Chondrocyte (in vitro differentiated cells): ENCODE measurements at regions not wholly inside any gene's neighbourhood (a gene's known extent, or its start where the extent isn't known, plus 50 kb on each side); places are given as distances from the start of the nearest gene placed in this dataset.

Experiments used
- DNase-seq: peaks from one replicate; pipeline ENCODE4 v3.0.0; 2021; ENCODE audit warnings: mixed read lengths, low spot score
- H3K27ac Mint-ChIP-seq: one replicate; pipeline ENCODE4 v1.8.0; 2021; ENCODE audit warnings: mild to moderate bottlenecking, moderate library complexity, mixed read lengths; ENCODE audit not compliant: unreplicated experiment
- H3K27me3 Mint-ChIP-seq: 2 replicates; pipeline ENCODE4 v1.8.0; 2021; ENCODE audit warnings: low read depth, mixed read lengths
- H3K36me3 Mint-ChIP-seq: 2 replicates; pipeline ENCODE4 v1.8.0; 2021; ENCODE audit warnings: low read depth, mixed read lengths
- H3K4me1 Mint-ChIP-seq: 2 replicates; pipeline ENCODE4 v1.8.0; 2021; ENCODE audit warnings: low read depth, mild to moderate bottlenecking, mixed read lengths
- H3K4me3 Mint-ChIP-seq: one replicate; pipeline ENCODE4 v1.8.0; 2021; ENCODE audit warnings: mild to moderate bottlenecking, moderate library complexity, mixed read lengths; ENCODE audit not compliant: unreplicated experiment
- H3K9me3 Mint-ChIP-seq: 2 replicates; pipeline ENCODE4 v1.8.0; 2021; ENCODE audit warnings: low read depth, mixed read lengths
- TF ChIP-seq, protein P1 (sequence below): fragments of 200-600 bp; sonication (generic); IDR thresholded peaks from 2 replicates; pipeline ENCODE4 v1.5.0; 2021; ENCODE audit warnings: antibody characterized with exemption, mild to moderate bottlenecking, moderate library complexity

DNA sequence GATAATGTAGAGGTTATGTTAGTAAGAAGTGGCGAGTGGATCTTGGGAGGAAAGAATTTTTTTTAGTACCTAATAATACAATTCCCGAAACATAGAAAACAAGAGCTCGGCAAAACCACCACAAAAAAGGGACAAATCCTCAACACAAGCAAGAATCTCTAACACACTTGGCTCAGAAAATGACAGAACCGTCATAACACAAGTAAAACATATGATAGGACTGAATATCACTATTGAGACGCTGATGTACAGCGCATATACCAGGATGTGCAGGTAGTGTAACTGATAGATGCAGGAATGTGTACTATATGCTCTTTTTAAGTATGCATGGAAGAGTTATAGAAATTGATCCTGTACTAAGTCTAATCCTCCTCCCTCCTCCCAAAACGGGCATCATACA is 564.5 kb downstream of the BCL11B start:
- H3K4me3 Mint-ChIP-seq: no peak overlapping the region
- no peak for DNase-seq
- H3K4me1 Mint-ChIP-seq: no peaks in the 10 kb centered on the region
- H3K27me3 Mint-ChIP-seq: peaks cover 28% of the 10 kb centered on the region
- H3K27ac Mint-ChIP-seq: no peak overlapping the region
- TF ChIP-seq, protein P1, sequence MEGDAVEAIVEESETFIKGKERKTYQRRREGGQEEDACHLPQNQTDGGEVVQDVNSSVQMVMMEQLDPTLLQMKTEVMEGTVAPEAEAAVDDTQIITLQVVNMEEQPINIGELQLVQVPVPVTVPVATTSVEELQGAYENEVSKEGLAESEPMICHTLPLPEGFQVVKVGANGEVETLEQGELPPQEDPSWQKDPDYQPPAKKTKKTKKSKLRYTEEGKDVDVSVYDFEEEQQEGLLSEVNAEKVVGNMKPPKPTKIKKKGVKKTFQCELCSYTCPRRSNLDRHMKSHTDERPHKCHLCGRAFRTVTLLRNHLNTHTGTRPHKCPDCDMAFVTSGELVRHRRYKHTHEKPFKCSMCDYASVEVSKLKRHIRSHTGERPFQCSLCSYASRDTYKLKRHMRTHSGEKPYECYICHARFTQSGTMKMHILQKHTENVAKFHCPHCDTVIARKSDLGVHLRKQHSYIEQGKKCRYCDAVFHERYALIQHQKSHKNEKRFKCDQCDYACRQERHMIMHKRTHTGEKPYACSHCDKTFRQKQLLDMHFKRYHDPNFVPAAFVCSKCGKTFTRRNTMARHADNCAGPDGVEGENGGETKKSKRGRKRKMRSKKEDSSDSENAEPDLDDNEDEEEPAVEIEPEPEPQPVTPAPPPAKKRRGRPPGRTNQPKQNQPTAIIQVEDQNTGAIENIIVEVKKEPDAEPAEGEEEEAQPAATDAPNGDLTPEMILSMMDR: no peak
- H3K36me3 Mint-ChIP-seq: no peaks in the 10 kb centered on the region
- H3K9me3 Mint-ChIP-seq: no peaks in the 10 kb centered on the region

DNA sequence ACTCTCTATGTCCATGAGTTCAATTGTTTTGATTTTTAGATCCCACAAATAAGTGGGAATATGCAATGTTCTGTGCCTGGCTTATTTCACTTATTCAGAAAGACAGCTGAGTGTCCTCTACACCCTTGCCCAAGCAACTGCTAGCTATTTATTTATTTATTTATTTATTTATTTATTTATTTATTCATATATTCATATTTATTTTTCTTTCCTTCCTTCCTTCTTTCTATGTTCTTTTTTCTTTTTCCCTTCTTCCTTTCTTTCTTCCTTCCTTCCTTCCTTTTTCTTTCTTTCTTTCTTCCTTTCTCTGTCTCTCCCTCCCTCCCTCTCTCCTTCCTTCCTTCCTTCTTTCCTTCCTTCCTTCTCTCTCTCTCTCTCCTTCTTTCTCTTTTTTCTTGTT is 563.4 kb downstream of the BCL11B start:
- no peak for DNase-seq
- Mint-ChIP-seq H3K36me3 (no peaks in the 10 kb centered on the region), H3K4me3 (no peak overlapping the region), H3K9me3 (no peaks in the 10 kb centered on the region), H3K4me1 (no peaks in the 10 kb centered on the region), H3K27me3 (peaks cover 26% of the 10 kb centered on the region), H3K27ac (no peak overlapping the region)
- TF ChIP-seq, protein P1: no peak

DNA sequence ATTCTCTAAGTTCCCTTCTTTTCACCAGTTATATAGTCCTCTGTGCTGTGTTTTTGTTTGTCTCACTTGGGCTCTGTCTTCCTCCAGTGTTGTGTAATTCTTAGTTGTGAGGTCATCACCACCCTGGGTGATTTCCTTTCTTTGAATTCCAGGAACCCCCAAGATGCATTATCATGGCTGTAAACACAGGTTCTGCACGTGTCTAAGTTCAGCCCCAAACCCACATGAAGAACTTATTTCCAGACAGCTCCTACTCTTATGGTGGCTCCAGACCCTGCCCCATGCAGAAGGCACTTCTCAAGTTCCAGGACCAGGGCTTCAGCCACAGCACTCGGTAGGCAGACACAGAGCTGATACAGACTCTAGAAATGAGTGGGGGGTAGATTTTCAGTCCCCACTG is 560.5 kb downstream of the BCL11B start:
- TF ChIP-seq, protein P1: no peak

DNA sequence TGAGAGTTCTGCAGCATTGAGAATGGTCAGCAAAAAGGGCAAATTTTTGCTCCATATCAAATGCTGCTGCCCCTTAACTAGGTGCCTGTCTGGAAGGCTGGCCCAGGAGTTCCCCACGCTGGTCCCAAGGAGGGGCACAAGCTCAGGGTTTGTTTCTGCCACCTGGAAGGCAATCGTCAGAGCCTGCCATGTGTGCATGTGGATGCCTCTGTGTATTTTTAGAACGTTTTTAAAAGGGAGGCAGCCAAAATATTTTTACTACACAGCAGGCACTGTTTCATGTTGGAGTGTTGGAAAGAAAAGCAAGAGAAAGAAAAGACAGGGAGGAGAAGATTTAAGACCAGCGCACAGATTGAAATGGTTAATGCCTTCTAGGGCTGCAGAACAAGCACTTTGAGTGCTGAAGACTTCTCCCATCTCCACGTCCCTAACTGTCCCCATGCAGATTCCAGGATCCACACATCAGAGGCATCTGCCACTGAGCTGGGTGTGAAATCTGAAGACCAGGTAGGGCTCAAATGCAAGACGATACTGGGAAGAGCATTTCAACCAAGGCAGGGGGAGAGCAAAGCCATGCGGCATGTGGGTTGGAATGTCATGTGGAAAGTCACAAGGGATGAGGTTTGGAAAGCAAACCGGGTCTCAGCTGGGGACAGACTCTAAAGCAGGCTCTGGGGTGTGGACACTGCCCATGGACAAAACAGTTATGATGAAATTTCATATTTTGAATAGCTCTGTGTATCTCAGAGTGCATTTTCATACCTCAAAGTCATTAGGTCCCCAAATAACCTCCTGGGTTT is 557.2 kb downstream of the BCL11B start:
- no peak overlapping the region for H3K4me3 Mint-ChIP-seq
- H3K4me1 Mint-ChIP-seq: no peaks in the 10 kb centered on the region
- no peaks in the 10 kb centered on the region for H3K36me3 Mint-ChIP-seq
- H3K27ac Mint-ChIP-seq: no peak overlapping the region
- TF ChIP-seq, protein P1: no peak
- DNase-seq: no peak
- H3K27me3 Mint-ChIP-seq: peaks cover 11% of the 10 kb centered on the region
- no peaks in the 10 kb centered on the region for H3K9me3 Mint-ChIP-seq

More for the DNA sequence above, 560.5 kb downstream of the BCL11B start:
- no peaks in the 10 kb centered on the region for H3K9me3 Mint-ChIP-seq
- no peak for DNase-seq
- no peaks in the 10 kb centered on the region for H3K36me3 Mint-ChIP-seq
- no peak overlapping the region for H3K4me3 Mint-ChIP-seq
- peaks cover 16% of the 10 kb centered on the region for H3K27me3 Mint-ChIP-seq
- no peaks in the 10 kb centered on the region for H3K4me1 Mint-ChIP-seq
- no peak overlapping the region for H3K27ac Mint-ChIP-seq

DNA sequence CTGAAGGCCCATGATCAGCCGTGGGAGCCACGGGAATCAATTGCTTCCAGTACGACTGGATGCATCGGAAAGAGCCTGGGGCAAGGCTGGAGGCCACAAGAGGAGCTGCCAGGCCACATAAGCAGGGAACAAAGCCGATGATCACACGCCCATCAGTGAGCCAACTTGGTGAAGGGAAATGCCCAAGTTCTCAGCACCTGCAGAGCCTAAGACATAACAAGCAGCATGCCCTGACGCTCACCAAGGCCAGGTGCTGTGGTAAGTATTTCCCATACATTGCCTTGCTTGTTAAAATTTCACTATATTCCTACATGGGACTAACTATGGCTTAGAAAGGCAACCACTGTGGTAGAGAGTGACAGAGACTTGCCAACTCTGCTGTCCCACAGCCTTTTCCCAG is 555.9 kb downstream of the BCL11B start:
- H3K27me3 Mint-ChIP-seq: peaks cover 12% of the 10 kb centered on the region
- TF ChIP-seq, protein P1: no peak
- DNase-seq: no peak
- H3K4me3 Mint-ChIP-seq: no peak overlapping the region
- H3K36me3 Mint-ChIP-seq: no peaks in the 10 kb centered on the region
- H3K9me3 Mint-ChIP-seq: no peaks in the 10 kb centered on the region
- no peak overlapping the region for H3K27ac Mint-ChIP-seq
- no peaks in the 10 kb centered on the region for H3K4me1 Mint-ChIP-seq
